ENCODE measurements at regions not wholly inside any gene's neighbourhood (a gene's known extent, or its start where the extent isn't known, plus 50 kb on each side); places are given as distances from the start of the nearest gene placed in this dataset.

DNA sequence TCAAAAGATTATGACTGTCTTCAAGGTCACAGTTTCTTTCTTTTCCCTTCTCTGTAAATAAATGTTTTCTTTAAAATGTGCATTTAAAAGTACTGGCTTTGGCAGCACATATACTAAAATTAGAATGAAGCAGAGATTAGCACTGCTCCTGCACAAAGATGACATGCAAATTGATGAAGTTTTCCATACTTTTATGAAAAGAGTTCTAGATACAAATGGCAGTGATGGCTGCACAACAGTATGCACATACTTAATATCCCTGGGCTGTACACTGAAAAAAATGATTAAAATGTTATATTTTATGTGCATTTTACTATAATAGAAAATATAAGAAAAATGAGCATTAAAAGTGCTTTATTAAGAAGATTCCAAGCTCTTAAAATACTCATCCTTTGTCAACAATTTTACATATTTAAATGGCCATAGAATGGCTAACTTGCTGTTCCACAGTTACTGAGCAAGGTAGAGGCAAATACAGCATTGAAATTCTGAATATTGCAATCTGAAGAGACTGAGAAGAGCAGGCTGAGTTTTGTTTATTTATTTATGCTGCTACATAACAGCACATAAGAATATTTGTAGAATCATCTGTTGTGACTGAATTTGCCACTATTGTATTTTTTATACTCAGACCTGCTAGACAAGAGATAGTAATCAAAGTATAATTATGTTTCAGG, 117.8 kb downstream of the GPR37 start:
- no peak for TF ChIP-seq CTCF (IDR thresholded peaks at IDR 0.05)
- TF ChIP-seq EP300 (IDR thresholded peaks at IDR 0.05): no peak

All from ovary (tissue), 3 donors.